H1 (cell line): ENCODE measurements at regions not wholly inside any gene's neighbourhood (a gene's known extent, or its start where the extent isn't known, plus 50 kb on each side); places are given as distances from the start of the nearest gene placed in this dataset.

Experiments used
- CTCF ChIA-PET: fragments of 300-600 bp; sonication (Branson Sonifier 250); formaldehyde crosslinking; loops from one replicate; lab custom pipeline; 2021; ENCODE audit not compliant: partially characterized antibody; lab: Charles Lee
- POLR2A ChIA-PET: fragments of 300-600 bp; sonication (Branson Sonifier 250); formaldehyde crosslinking; loops from one replicate; lab custom pipeline; 2021; ENCODE audit warnings: inconsistent platforms; ENCODE audit not compliant: partially characterized antibody; lab: Charles Lee
- DNase-seq, 2 experiments: peaks; one replicate each; pipeline versions ENCODE4 v3.0.0 to v3.0.0-alpha.2; 2010 to 2022; ENCODE audit warnings: low spot score in 2 of 2, low read depth in 1 of 2, mixed read lengths in 1 of 2
- FAIRE-seq: peaks from 2 replicates; lab custom pipeline; 2011; peaks lifted over from hg19 to GRCh38; lab: Jason Lieb, UNC
- H2AFZ ChIP-seq: 2 replicates; pipeline ENCODE4 v1.8.1; 2012; ENCODE audit warnings: low read length, inconsistent platforms
- H2AK5ac ChIP-seq: 2 replicates; pipeline ENCODE4 v1.6.1; 2013; ENCODE audit warnings: low read depth, low read length
- H2BK120ac ChIP-seq: replicated peaks from 2 replicates; pipeline ENCODE3; 2013; ENCODE audit warnings: low read depth, low read length, inconsistent platforms
- H2BK12ac ChIP-seq: 2 replicates; pipeline ENCODE4 v1.6.1; 2013; ENCODE audit warnings: low read depth, low read length
- H2BK15ac ChIP-seq: 2 replicates; pipeline ENCODE4 v1.6.1; 2013; ENCODE audit warnings: low read length
- H2BK20ac ChIP-seq: 2 replicates; pipeline ENCODE4 v1.6.1; 2013; ENCODE audit warnings: low read length
- H2BK5ac ChIP-seq: 2 replicates; pipeline ENCODE4 v1.6.1; 2013; ENCODE audit warnings: low read depth, low read length
- H3K14ac ChIP-seq: 2 replicates; pipeline ENCODE4 v1.6.1; 2013; ENCODE audit warnings: inconsistent platforms; ENCODE audit not compliant: insufficient read length
- H3K18ac ChIP-seq: 2 replicates; pipeline ENCODE4 v1.6.1; 2013; ENCODE audit warnings: low read length; ENCODE audit errors: extremely low read depth
- H3K23ac ChIP-seq: 2 replicates; pipeline ENCODE4 v1.6.1; 2013; ENCODE audit warnings: inconsistent platforms; ENCODE audit not compliant: insufficient read length
- H3K23me2 ChIP-seq: 2 replicates; pipeline ENCODE4 v1.6.1; 2013; ENCODE audit warnings: low read depth, low read length
- H3K27ac ChIP-seq: 2 replicates; pipeline ENCODE4 v1.6.1; 2011; ENCODE audit warnings: low read depth, low read length, inconsistent platforms
- H3K27me3 ChIP-seq, 4 experiments: replicated peaks in 1 of 4; 1 replicate in 1 of 4; 2 replicates in 3 of 4; pipeline versions ENCODE4 v1.6.1 to v1.8.1; 2011 to 2013; ENCODE audit warnings: low read length in 3 of 4, mild to moderate bottlenecking in 3 of 4, inconsistent platforms in 2 of 4, mixed read lengths in 2 of 4, moderate library complexity in 1 of 4; ENCODE audit not compliant: control insufficient read depth in 3 of 4, insufficient read depth in 3 of 4; ENCODE audit errors: extremely low read depth in 1 of 4
- H3K36me3 ChIP-seq, 4 experiments: 2 replicates each; pipeline versions ENCODE4 v1.6.1 to v1.8.1; 2011 to 2013; ENCODE audit warnings: mild to moderate bottlenecking in 4 of 4, low read length in 3 of 4, moderate library complexity in 2 of 4, control low read depth in 1 of 4, inconsistent platforms in 1 of 4; ENCODE audit not compliant: insufficient read depth in 4 of 4, control insufficient read depth in 2 of 4
- H3K4ac ChIP-seq: replicated peaks from 2 replicates; pipeline ENCODE3; 2013; ENCODE audit warnings: low read length, low read depth, mixed read lengths, inconsistent platforms; ENCODE audit not compliant: insufficient read length
- H3K4me1 ChIP-seq, 4 experiments: replicated peaks in 1 of 4; 1 replicate in 1 of 4; 2 replicates in 3 of 4; pipeline versions ENCODE4 v1.6.1 to v1.8.1; 2011 to 2013; ENCODE audit warnings: low read length in 3 of 4, inconsistent platforms in 2 of 4, mixed read lengths in 1 of 4; ENCODE audit not compliant: insufficient read depth in 4 of 4, control insufficient read depth in 3 of 4
- H3K4me2 ChIP-seq, 2 experiments: 2 replicates each; pipeline versions ENCODE4 v1.6.1 to v1.8.1; 2011 to 2013; ENCODE audit warnings: low read depth in 2 of 2, low read length in 2 of 2, control low read depth in 1 of 2, inconsistent platforms in 1 of 2, mild to moderate bottlenecking in 1 of 2; ENCODE audit not compliant: insufficient read depth in 1 of 2
- H3K4me3 ChIP-seq, 4 experiments: fragments of 200-600, 300-600 bp in 1 of 4; sonication (generic), shearing (Covaris generic), sonication (Bioruptor Twin) in 1 of 4; 2 replicates each; pipeline versions ENCODE4 v1.5.1 to v1.8.1; 2011 to 2016; ENCODE audit warnings: low read length in 4 of 4, low read depth in 3 of 4, control low read depth in 2 of 4, inconsistent platforms in 2 of 4, mild to moderate bottlenecking in 2 of 4, mixed read lengths in 1 of 4, moderate library complexity in 1 of 4; ENCODE audit not compliant: insufficient read depth in 2 of 4; ENCODE audit errors: extremely low read depth in 1 of 4
- H3K56ac ChIP-seq: replicated peaks from 2 replicates; pipeline ENCODE3; 2013; ENCODE audit warnings: low read depth, mild to moderate bottlenecking, mixed read lengths, low read length, inconsistent platforms; ENCODE audit not compliant: insufficient read length
- H3K79me1 ChIP-seq: 2 replicates; pipeline ENCODE4 v1.6.1; 2013; ENCODE audit warnings: low read depth, low read length, control low read depth
- H3K79me2 ChIP-seq, 2 experiments: 2 replicates each; pipeline versions ENCODE4 v1.6.1 to v1.8.1; 2012 to 2013; ENCODE audit warnings: low read length in 2 of 2, mild to moderate bottlenecking in 2 of 2, inconsistent platforms in 1 of 2; ENCODE audit not compliant: insufficient read depth in 2 of 2, control insufficient read depth in 1 of 2
- H3K9ac ChIP-seq, 4 experiments: replicated peaks in 1 of 4; 1 replicate in 1 of 4; 2 replicates in 3 of 4; pipeline versions ENCODE4 v1.6.1 to v1.8.1; 2011 to 2013; ENCODE audit warnings: low read depth in 3 of 4, low read length in 3 of 4, control low read depth in 2 of 4, mild to moderate bottlenecking in 2 of 4, moderate library complexity in 2 of 4, inconsistent platforms in 1 of 4; ENCODE audit errors: extremely low read depth in 1 of 4
- H3K9me3 ChIP-seq, 2 experiments: 2 replicates each; pipeline versions ENCODE4 v1.6.1 to v1.8.1; 2012 to 2013; ENCODE audit warnings: mild to moderate bottlenecking in 2 of 2, moderate library complexity in 2 of 2, control low read depth in 1 of 2, inconsistent platforms in 1 of 2, low read depth in 1 of 2, low read length in 1 of 2, mixed read lengths in 1 of 2; ENCODE audit not compliant: insufficient read depth in 2 of 2
- H4K20me1 ChIP-seq, 2 experiments: replicated peaks in 1 of 2; 2 replicates each; pipeline versions ENCODE3 to v1.8.1; 2011 to 2013; ENCODE audit warnings: inconsistent platforms in 2 of 2, low read length in 2 of 2, mild to moderate bottlenecking in 1 of 2; ENCODE audit not compliant: insufficient read depth in 2 of 2, control insufficient read depth in 1 of 2
- H4K5ac ChIP-seq: 2 replicates; pipeline ENCODE4 v1.6.1; 2013; ENCODE audit warnings: low read length, low read depth, mixed read lengths, inconsistent platforms; ENCODE audit not compliant: insufficient read length
- H4K8ac ChIP-seq: 2 replicates; pipeline ENCODE4 v1.8.0; 2013; ENCODE audit warnings: mild to moderate bottlenecking, moderate library complexity, low read length, inconsistent platforms; ENCODE audit not compliant: insufficient read depth; ENCODE audit errors: extremely low read depth
- H4K91ac ChIP-seq: replicated peaks from 2 replicates; pipeline ENCODE3; 2013; ENCODE audit warnings: low read length, mixed read lengths, inconsistent platforms; ENCODE audit not compliant: insufficient read length
- EP300 ChIP-seq, 2 experiments: IDR thresholded peaks; 1 replicate in 1 of 2; 2 replicates in 1 of 2; pipeline ENCODE4 v1.6.1; 2011 to 2012; ENCODE audit warnings: low read depth in 2 of 2, low read length in 2 of 2, mild to moderate bottlenecking in 2 of 2, borderline replicate concordance in 1 of 2, inconsistent platforms in 1 of 2, moderate library complexity in 1 of 2
- WGBS, 2 experiments: shearing (Covaris generic) in 1 of 2; methylation state at CpG; one replicate each; pipeline versions ENCODE4 v1.1.6 to v1.1.7; 2013 to 2015; ENCODE audit warnings: low lambda C conversion rate in 2 of 2, mixed read lengths in 2 of 2, inconsistent platforms in 1 of 2, low coverage in 1 of 2, missing lambda C conversion rate in 1 of 2; ENCODE audit not compliant: insufficient replicate concordance in 2 of 2, insufficient coverage in 1 of 2, insufficient read length in 1 of 2; ENCODE audit errors: extremely low coverage in 1 of 2, missing lambda C conversion rate in 1 of 2; 5-methylcytosine and 5-hydroxymethylcytosine counted together

- no peaks in the 10 kb centered on the region for H3K79me2 ChIP-seq
- no peak for DNase-seq
- H3K4me3 ChIP-seq: no peak overlapping the region
- no peak overlapping the region for H2BK5ac ChIP-seq
- H2BK20ac ChIP-seq: no peak overlapping the region
- no peak overlapping the region for H3K4me2 ChIP-seq
- H3K18ac ChIP-seq: no peak overlapping the region
- no peak overlapping the region for H4K5ac ChIP-seq
- 96% methylated on average over 5 of the region's 5 CpGs; no CpG with 5 or more reads in 1 of the 2 experiments for WGBS, 2 experiments
- H3K9me3 ChIP-seq: peaks cover 0 to 3% of the 10 kb centered on the region in 2 experiments; a peak in 3 of 4 replicates
- no peaks in the 10 kb centered on the region for H4K20me1 ChIP-seq
- H2BK15ac ChIP-seq: no peak overlapping the region
- no peaks in the 10 kb centered on the region for H3K23me2 ChIP-seq
- H3K14ac ChIP-seq: no peak overlapping the region
- H3K9ac ChIP-seq: no peak overlapping the region
- POLR2A ChIA-PET: no interaction called here
- H3K79me1 ChIP-seq: no peaks in the 10 kb centered on the region
- H2AK5ac ChIP-seq: no peak overlapping the region
- H3K23ac ChIP-seq: no peak overlapping the region
- CTCF ChIA-PET: no interaction called here
- H3K36me3 ChIP-seq: no peaks in the 10 kb centered on the region
- TF ChIP-seq EP300 (IDR thresholded peaks at IDR 0.05; ENCODE audit: borderline replicate concordance in 1 of 2, low read depth in 2 of 2, low read length in 2 of 2): no peak
- TF ChIP-seq, all 59 proteins: peak for 0
- Histone ChIP-seq H4K91ac (no peak overlapping the region), H2BK120ac (no peak overlapping the region), H3K27ac (no peak overlapping the region), H4K8ac (no peak overlapping the region), H3K4me1 (peaks cover 0 to 3% (median 0%) of the 10 kb centered on the region in 4 experiments; a peak in 2 of 7 replicates), H3K56ac (no peak overlapping the region), H3K4ac (no peak overlapping the region), H3K27me3 (no peaks in the 10 kb centered on the region), H2AFZ (no peak overlapping the region), H2BK12ac (no peak overlapping the region)
- no peak for FAIRE-seq
These were observed 88.5 kb upstream of the APCDD1 start for GRCh38 chr18:10365901-10366300.
